Uterus (tissue), 3 donors: ENCODE measurements at regions not wholly inside any gene's neighbourhood (a gene's known extent, or its start where the extent isn't known, plus 50 kb on each side); places are given as distances from the start of the nearest gene placed in this dataset.
A peak's percentile ranks its signal among the peaks of the same experiment; 100 is the strongest.
"Not testable (repeated sequence)": the region's sequence is repeated elsewhere in the genome, so short reads cannot be mapped to it uniquely, and the experiment has no call there.

ENCODE experiments used
- DNase-seq, 2 donors: peaks; one replicate each; pipeline ENCODE4 v3.0.0-alpha.2; 2019 to 2020
- H3K27ac ChIP-seq, 2 donors: fragments of 200-600 bp; sonication (generic); 1 replicate in 1 of 2; 2 replicates in 1 of 2; pipeline ENCODE4 v1.5.1; 2016 to 2018
- H3K27me3 ChIP-seq, 2 donors: fragments of 200-600 bp; sonication (generic); one replicate each; pipeline ENCODE4 v1.5.1; 2018 to 2019; ENCODE audit warnings: control low read depth in 1 of 2
- H3K36me3 ChIP-seq, 2 donors: fragments of 200-600 bp; sonication (generic); one replicate each; pipeline ENCODE4 v1.5.1; 2019; ENCODE audit warnings: control low read depth in 1 of 2
- H3K4me1 ChIP-seq, 2 donors: fragments of 200-600 bp; sonication (generic); one replicate each; pipeline ENCODE4 v1.5.1; 2018 to 2019; ENCODE audit warnings: control low read depth in 1 of 2
- H3K4me3 ChIP-seq, 2 donors: fragments of 200-600 bp; sonication (generic); 1 replicate in 1 of 2; 2 replicates in 1 of 2; pipeline ENCODE4 v1.5.1; 2018 to 2019; ENCODE audit warnings: mild to moderate bottlenecking in 1 of 2
- H3K9me3 ChIP-seq, 2 donors: fragments of 200-600 bp; sonication (generic); one replicate each; pipeline ENCODE4 v1.5.1; 2019; ENCODE audit warnings: control low read depth in 1 of 2
- CTCF ChIP-seq, 4 experiments: fragments of 200-600 bp in 2 of 4; fragments of 450-650 bp in 2 of 4; sonication (generic) in 2 of 4; IDR thresholded peaks; one replicate each; pipeline ENCODE4 v1.5.1; 2016 to 2019; ENCODE audit warnings: antibody characterized with exemption in 4 of 4, mild to moderate bottlenecking in 2 of 4, moderate library complexity in 1 of 4
- POLR2A ChIP-seq, 2 donors: fragments of 450-650 bp; IDR thresholded peaks; one replicate each; pipeline ENCODE4 v1.6.1; 2016; ENCODE audit warnings: antibody characterized with exemption in 2 of 2, mild to moderate bottlenecking in 1 of 2, moderate library complexity in 1 of 2
- intact Hi-C: fragments of 100-400 bp; cut with DNase I; formaldehyde crosslinking; loops from one replicate; pipeline ENCODE4 v1.15.1; 2023; ENCODE audit warnings: low total_unique reads
- donor health status: DM: yes; HTN: yes; CAD: no.

DNA sequence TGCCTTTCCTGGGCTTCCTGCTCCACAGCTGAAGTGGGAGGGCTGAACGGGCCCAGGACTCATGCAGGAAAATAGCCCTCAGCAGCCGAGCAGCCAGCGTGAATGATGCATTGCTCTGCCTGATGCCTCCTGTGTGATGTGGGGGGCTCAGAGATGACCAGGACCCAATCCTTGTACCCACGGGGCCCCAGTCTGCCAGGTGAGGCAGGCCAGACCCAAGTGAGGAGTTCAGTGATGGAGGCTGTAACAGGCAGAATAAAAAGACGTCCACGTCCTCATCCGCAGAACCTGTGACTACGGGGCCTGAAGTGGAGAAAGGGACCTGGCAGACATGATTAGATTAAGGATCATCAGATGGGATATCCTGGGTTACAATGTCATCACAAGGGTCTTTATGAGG lies 194.9 kb upstream of the HDAC4 start:
- Histone ChIP-seq H3K4me3 (no peak overlapping the region), H3K36me3 (no peaks in the 10 kb centered on the region), H3K9me3 (no peaks in the 10 kb centered on the region), H3K27ac (no peak overlapping the region), H3K4me1 (no peaks in the 10 kb centered on the region), H3K27me3 (no peaks in the 10 kb centered on the region)
- TF ChIP-seq POLR2A (IDR thresholded peaks at IDR 0.05) (no peak), CTCF (IDR thresholded peaks at IDR 0.05) (no peak)
- peak; percentile 2 to 6 for DNase-seq
- intact Hi-C loops, result no loop called here

DNA sequence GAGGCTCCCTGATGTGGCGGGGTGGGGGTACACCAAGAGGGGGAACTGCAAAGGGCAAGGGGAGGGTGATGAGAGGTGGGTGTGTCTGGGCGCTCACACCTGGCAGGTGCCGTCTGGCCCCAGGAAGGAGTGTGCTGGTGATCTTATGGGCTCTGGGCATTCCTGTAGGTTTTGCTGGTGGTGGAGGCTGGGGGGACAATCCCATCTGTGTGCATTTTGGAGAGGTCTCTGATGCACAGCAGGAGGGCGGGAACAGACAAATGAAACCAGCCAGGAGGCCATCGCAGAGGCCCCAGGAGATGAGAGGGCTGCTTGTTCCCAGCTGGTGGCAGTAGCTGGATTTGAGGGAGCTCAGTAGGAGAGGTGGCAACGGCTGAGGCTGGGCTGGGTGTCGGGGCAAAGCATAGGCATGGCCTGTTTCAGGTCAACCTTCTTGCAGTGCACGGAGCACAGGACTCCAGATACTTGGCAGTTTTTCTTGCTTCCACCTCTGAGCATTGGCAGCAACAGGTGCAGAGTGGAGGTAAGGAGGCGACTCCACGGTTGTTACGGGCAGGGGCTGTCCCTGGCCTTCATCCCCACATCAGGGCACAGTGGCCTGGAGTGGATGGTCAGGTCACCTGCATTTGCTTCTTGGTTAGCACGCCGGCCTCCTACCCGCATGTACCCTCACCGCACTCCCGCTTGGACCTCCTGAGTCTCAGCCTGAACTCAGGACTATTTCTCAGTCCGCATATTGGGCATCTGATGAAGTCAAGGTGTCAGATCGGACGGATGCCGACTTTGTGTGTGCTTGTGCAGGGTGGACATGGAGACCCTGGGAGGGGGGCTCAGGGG lies 194.2 kb upstream of the HDAC4 start:
- Histone ChIP-seq H3K27me3 (no peaks in the 10 kb centered on the region), H3K9me3 (no peaks in the 10 kb centered on the region), H3K4me3 (no peak overlapping the region), H3K4me1 (no peaks in the 10 kb centered on the region), H3K27ac (no peak overlapping the region), H3K36me3 (no peaks in the 10 kb centered on the region)
- no peak for TF ChIP-seq POLR2A (IDR thresholded peaks at IDR 0.05)
- TF ChIP-seq CTCF (IDR thresholded peaks at IDR 0.05), result no peak
- DNase-seq, result peak; percentile 5 to 8
- intact Hi-C loops, result no loop called here

DNA sequence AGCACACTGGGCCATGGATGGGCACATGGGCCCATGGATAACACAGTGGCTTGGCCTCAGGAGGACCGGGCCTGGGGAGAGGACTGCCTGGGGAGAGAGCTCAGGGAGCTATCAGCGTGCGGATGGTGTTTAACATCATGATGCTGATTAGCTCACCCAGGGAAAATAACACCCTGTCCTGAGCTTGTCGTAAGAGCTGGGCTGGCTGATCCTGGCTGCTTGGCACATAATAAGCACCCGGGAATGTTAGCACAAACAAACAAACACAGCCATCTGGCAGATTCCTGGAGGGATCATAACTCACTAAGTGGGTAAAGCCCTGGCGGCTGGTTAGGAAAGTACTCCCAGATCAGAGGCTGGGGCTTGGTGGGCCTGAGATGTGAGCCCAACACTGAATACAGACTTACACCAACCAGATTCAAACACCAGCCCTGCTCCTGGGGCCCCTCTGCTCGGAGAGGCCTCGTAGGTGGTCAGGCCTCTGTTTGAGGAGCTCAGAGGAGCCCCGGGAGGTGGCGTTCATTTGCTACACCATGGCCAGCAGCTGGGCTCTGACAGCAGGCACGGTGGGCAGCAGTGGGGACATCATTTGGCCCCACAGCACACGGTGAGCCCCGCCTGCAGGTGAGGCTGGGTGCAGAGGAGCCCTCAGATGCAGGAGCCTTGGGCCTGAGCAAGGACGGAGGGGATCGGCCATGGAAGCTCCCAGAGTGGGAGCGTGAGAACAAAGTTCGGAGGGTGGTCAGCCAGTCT lies 193.4 kb upstream of the HDAC4 start:
- Histone ChIP-seq H3K27me3 (no peaks in the 10 kb centered on the region), H3K4me3 (no peak overlapping the region), H3K4me1 (no peaks in the 10 kb centered on the region), H3K36me3 (no peaks in the 10 kb centered on the region), H3K27ac (no peak overlapping the region), H3K9me3 (no peaks in the 10 kb centered on the region)
- TF ChIP-seq POLR2A (IDR thresholded peaks at IDR 0.05) (no peak), CTCF (IDR thresholded peaks at IDR 0.05) (no peak)
- DNase-seq, result peak; percentile 4 to 6
- intact Hi-C loops, result no loop called here

DNA sequence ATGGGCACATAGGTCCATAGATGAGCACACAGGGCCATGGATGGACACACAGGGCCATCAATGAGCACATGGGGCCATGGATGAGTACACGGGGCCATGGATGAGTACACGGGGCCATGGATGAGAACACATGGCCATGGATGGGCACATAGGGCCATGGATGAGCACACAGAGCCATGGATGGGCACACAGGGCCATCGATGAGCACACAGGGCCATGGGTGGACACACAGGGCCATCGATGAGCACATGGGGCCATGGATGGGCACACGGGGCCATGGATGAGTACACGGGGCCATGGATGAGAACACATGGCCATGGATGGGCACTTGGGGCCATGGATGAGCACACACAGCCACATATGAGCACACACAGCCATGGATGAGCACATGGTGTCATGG lies 192.6 kb upstream of the HDAC4 start:
- peak in 1 of 2 donors; percentile 6 for DNase-seq
- intact Hi-C loops, result no loop called here
- Histone ChIP-seq H3K9me3 (no peaks in the 10 kb centered on the region), H3K4me1 (no peaks in the 10 kb centered on the region), H3K27ac (no peak overlapping the region), H3K36me3 (no peaks in the 10 kb centered on the region), H3K4me3 (no peak overlapping the region), H3K27me3 (no peaks in the 10 kb centered on the region)
- TF ChIP-seq POLR2A (IDR thresholded peaks at IDR 0.05) (no peak), CTCF (IDR thresholded peaks at IDR 0.05) (no peak)

DNA sequence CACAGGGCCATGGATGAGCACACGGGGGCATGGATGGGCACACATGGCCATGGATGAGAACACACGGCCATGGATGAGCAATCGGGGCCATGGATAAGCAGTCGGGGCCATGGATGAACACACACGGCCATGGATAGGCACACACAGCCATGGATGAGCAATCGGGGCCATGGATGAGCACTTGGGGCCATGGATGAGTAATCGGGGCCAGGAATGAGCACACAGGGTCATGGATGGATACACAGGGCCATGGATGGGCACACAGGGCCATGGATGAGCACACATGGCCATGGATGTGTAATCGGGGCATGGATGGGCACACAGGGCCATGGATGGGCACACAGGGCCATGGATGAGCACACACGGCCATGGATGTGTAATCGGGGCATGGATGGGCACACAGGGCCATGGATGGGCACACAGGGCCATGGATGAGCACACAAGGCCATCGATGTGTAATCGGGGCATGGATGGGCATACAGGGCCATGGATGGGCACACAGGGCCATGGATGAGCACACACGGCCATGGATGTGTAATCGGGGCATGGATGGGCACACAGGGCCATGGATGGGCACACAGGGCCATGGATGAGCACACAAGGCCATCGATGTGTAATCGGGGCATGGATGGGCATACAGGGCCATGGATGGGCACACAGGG lies 191.9 kb upstream of the HDAC4 start:
- H3K9me3 ChIP-seq, H3K36me3 ChIP-seq, H3K4me3 ChIP-seq, H3K4me1 ChIP-seq, intact Hi-C loops, H3K27me3 ChIP-seq, DNase-seq, H3K27ac ChIP-seq: not testable (repeated sequence)
